Loucy (cell line): ENCODE measurements at regions not wholly inside any gene's neighbourhood (a gene's known extent, or its start where the extent isn't known, plus 50 kb on each side); places are given as distances from the start of the nearest gene placed in this dataset.

Source experiments
- EZH2phosphoT487 ChIP-seq: fragments of 200-600 bp; IDR thresholded peaks from 2 replicates; pipeline ENCODE4 v1.6.1; 2018; ENCODE audit warnings: antibody characterized with exemption, mild to moderate bottlenecking, moderate library complexity, borderline replicate concordance
- TF ChIP-seq, protein P1 (sequence below): fragments of 200-600 bp; sonication (generic); conservative IDR thresholded peaks from 2 replicates; pipeline ENCODE4 v1.5.1; 2014; ENCODE audit warnings: mild to moderate bottlenecking, antibody characterized with exemption, low read length

DNA sequence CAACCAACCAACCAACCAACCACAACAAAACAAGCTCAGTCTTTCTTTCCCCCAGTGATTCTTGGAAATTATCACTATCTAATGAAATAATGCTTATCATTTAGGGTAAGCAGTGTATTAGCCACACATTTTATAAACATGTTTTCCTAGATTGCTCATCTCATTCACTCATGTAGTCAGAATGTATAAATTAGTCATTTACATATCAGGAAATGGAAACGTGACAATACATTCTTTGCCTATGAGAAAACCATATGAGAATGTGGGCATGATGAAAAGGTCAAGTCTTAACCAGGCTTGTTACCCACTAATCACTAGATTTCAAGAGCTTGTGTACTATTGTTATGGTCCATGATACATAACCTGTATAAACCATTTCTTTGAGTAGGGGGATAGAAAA lies 1583.4 kb upstream of the PIK3C3 start:
- TF ChIP-seq, protein P1, sequence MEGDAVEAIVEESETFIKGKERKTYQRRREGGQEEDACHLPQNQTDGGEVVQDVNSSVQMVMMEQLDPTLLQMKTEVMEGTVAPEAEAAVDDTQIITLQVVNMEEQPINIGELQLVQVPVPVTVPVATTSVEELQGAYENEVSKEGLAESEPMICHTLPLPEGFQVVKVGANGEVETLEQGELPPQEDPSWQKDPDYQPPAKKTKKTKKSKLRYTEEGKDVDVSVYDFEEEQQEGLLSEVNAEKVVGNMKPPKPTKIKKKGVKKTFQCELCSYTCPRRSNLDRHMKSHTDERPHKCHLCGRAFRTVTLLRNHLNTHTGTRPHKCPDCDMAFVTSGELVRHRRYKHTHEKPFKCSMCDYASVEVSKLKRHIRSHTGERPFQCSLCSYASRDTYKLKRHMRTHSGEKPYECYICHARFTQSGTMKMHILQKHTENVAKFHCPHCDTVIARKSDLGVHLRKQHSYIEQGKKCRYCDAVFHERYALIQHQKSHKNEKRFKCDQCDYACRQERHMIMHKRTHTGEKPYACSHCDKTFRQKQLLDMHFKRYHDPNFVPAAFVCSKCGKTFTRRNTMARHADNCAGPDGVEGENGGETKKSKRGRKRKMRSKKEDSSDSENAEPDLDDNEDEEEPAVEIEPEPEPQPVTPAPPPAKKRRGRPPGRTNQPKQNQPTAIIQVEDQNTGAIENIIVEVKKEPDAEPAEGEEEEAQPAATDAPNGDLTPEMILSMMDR: no peak
- no peak for TF ChIP-seq EZH2phosphoT487
